SHP77 (cell line): ENCODE measurements at regions not wholly inside any gene's neighbourhood (a gene's known extent, or its start where the extent isn't known, plus 50 kb on each side); places are given as distances from the start of the nearest gene placed in this dataset.

Source experiments
- DNase-seq, 2 experiments: peaks; one replicate each; lab custom pipeline; 2025; lab: John Stamatoyannopoulos, UW

- DNase-seq: no peak
These were observed 50.4 kb upstream of the APCDD1L start for GRCh38 chr20:58565461-58566175.
